ENCODE measurements at regions not wholly inside any gene's neighbourhood (a gene's known extent, or its start where the extent isn't known, plus 50 kb on each side); places are given as distances from the start of the nearest gene placed in this dataset.

DNA sequence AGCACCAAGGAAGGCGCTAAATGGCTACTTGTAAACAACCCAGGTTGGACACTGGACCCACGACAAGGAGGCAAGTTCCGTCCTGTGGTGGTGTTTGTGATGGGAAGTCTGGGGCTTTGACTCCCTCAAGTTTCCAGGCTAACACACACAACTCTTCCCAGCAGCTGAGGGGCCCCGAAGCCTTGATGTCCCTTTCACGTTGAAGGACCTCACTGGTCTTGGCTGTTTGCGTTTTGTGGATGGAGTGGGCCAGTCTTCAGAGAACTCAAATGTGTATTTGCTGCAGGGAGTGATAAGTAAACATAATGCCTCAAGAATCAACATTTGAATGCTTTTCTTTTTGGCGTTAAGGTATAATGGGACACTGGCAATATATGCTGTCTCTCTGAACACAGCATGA lies 199.2 kb downstream of the TM9SF2 start:
- Histone ChIP-seq H3K9me3 (ENCODE audit: insufficient read depth, low read length) (no peaks in the 10 kb centered on the region), H3K27ac (ENCODE audit: low read length) (no peak overlapping the region), H2AFZ (ENCODE audit: low read depth, low read length) (no peak overlapping the region), H3K36me3 (replicated peaks; ENCODE audit: low read depth, low read length) (no peaks in the 10 kb centered on the region), H4K20me1 (ENCODE audit: insufficient read depth, low read length) (no peaks in the 10 kb centered on the region), H3K27me3 (ENCODE audit: low read depth, low read length) (no peaks in the 10 kb centered on the region), H3K4me1 (ENCODE audit: low read length) (no peaks in the 10 kb centered on the region), H3K4me3 (ENCODE audit: low read length) (no peak overlapping the region), H3K4me2 (ENCODE audit: low read length) (no peak overlapping the region), H3K9ac (ENCODE audit: low read length) (no peak overlapping the region), H3K79me2 (ENCODE audit: low read length) (no peaks in the 10 kb centered on the region)
- TF ChIP-seq, protein P1, sequence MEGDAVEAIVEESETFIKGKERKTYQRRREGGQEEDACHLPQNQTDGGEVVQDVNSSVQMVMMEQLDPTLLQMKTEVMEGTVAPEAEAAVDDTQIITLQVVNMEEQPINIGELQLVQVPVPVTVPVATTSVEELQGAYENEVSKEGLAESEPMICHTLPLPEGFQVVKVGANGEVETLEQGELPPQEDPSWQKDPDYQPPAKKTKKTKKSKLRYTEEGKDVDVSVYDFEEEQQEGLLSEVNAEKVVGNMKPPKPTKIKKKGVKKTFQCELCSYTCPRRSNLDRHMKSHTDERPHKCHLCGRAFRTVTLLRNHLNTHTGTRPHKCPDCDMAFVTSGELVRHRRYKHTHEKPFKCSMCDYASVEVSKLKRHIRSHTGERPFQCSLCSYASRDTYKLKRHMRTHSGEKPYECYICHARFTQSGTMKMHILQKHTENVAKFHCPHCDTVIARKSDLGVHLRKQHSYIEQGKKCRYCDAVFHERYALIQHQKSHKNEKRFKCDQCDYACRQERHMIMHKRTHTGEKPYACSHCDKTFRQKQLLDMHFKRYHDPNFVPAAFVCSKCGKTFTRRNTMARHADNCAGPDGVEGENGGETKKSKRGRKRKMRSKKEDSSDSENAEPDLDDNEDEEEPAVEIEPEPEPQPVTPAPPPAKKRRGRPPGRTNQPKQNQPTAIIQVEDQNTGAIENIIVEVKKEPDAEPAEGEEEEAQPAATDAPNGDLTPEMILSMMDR (IDR thresholded peaks at IDR 0.05; ENCODE audit: low read depth, low read length) = no peak
- TF ChIP-seq EZH2phosphoT487 (IDR thresholded peaks at IDR 0.05; ENCODE audit: low read depth) = no peak

DNA sequence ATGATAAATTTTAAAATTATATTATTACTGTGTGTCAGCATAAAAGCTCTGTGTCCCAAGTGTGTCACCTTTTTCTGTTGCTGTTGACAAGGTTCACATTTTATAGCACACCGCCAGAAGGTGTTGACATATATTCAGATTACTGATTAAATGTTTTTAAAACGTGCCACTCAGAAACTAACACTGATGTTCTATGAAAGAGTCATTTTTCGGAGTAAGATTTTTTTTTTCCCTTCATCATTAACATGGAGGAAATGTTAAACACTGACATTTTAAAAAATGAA lies 197.5 kb downstream of the TM9SF2 start:
- no peak overlapping the region for H2AFZ ChIP-seq (ENCODE audit: low read depth, low read length)
- H3K4me2 ChIP-seq (ENCODE audit: low read length) = no peak overlapping the region
- H3K9me3 ChIP-seq (ENCODE audit: insufficient read depth, low read length) = no peaks in the 10 kb centered on the region
- no peaks in the 10 kb centered on the region for H3K27me3 ChIP-seq (ENCODE audit: low read depth, low read length)
- no peak for TF ChIP-seq EZH2phosphoT487 (IDR thresholded peaks at IDR 0.05; ENCODE audit: low read depth)
- TF ChIP-seq, protein P1 (IDR thresholded peaks at IDR 0.05; ENCODE audit: low read depth, low read length) = no peak
- no peaks in the 10 kb centered on the region for H3K36me3 ChIP-seq (replicated peaks; ENCODE audit: low read depth, low read length)
- 0 out of 2 replicates have a peak, but pooled peaks cover under 1% of the 10 kb centered on the region for H4K20me1 ChIP-seq (ENCODE audit: insufficient read depth, low read length)
- peaks cover 4% of the 10 kb centered on the region; the same call in 1 of the 2 replicates for H3K4me1 ChIP-seq (ENCODE audit: low read length)
- H3K79me2 ChIP-seq (ENCODE audit: low read length) = no peaks in the 10 kb centered on the region
- H3K27ac ChIP-seq (ENCODE audit: low read length) = no peak overlapping the region
- H3K9ac ChIP-seq (ENCODE audit: low read length) = no peak overlapping the region
- no peak overlapping the region for H3K4me3 ChIP-seq (ENCODE audit: low read length)

DNA sequence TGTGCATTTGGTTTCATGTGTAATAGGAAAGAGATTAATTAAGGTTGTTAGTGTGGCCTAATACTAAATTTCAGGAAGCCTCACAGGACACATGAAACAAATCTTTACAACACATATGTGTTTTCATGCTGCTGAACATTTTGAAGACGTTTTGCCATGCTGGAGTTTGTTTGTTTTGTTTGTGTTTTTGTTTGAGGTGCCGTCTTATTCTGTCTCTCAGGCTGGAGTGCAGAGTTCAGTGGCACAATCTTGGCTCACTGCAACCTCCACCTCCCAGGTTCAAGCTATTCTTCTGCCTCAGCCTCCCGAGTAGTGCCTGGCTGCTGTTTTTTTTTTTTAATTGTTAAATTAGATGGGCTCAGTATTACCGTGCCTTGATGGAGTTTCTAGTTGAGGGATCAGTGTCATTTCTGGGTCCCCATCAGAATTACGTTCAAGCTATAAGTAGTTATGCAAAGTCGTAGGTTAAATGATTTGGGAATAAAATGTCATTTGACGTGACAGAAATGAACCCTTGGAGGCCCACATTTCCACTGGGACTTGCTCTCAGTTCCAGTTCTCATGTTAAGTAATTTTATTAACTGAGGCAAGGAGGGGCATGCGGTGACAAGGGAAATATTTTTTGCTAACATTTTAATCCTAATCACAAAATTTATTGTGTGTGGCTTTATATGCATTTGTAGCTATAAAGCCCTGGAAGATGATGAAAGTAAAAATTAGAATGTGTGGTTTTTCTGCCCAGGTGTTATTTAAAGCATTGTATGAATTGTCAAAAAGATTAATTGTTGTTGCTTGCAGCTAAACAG lies 196.9 kb downstream of the TM9SF2 start:
- Histone ChIP-seq H3K4me3 (ENCODE audit: low read length) (no peak overlapping the region), H2AFZ (ENCODE audit: low read depth, low read length) (no peak overlapping the region), H3K9ac (ENCODE audit: low read length) (no peak overlapping the region), H3K27ac (ENCODE audit: low read length) (no peak overlapping the region), H3K36me3 (replicated peaks; ENCODE audit: low read depth, low read length) (no peaks in the 10 kb centered on the region), H4K20me1 (ENCODE audit: insufficient read depth, low read length) (peaks cover 6% of the 10 kb centered on the region; the same call in 1 of the 2 replicates), H3K4me1 (ENCODE audit: low read length) (peaks cover 10% of the 10 kb centered on the region), H3K9me3 (ENCODE audit: insufficient read depth, low read length) (no peaks in the 10 kb centered on the region), H3K27me3 (ENCODE audit: low read depth, low read length) (no peaks in the 10 kb centered on the region), H3K79me2 (ENCODE audit: low read length) (no peaks in the 10 kb centered on the region), H3K4me2 (ENCODE audit: low read length) (no peak overlapping the region)
- no peak for TF ChIP-seq EZH2phosphoT487 (IDR thresholded peaks at IDR 0.05; ENCODE audit: low read depth)
- TF ChIP-seq, protein P1 (IDR thresholded peaks at IDR 0.05; ENCODE audit: low read depth, low read length) = no peak

DNA sequence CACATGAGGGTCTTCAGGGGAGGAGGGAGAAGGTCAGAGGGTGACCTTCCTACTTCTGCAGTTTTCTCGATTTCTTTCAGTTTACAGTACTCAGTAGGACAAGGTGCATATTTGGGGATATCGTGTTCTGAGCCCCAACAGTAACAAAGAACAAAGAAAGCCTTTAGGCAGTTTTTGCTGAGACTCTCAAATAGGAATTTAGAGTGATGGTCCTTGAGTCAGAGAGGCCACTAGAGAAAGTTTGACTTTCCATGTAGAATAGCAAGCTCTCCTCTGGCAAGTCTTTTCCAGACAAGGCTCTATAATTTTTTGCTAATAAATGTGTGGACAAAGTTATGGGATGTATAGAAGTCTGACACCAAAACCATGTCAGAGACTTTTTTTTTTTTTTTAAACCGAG lies 194.6 kb downstream of the TM9SF2 start:
- Histone ChIP-seq H2AFZ (ENCODE audit: low read depth, low read length) (no peak overlapping the region), H3K9ac (ENCODE audit: low read length) (no peak overlapping the region), H3K79me2 (ENCODE audit: low read length) (no peaks in the 10 kb centered on the region), H3K36me3 (replicated peaks; ENCODE audit: low read depth, low read length) (no peaks in the 10 kb centered on the region), H3K9me3 (ENCODE audit: insufficient read depth, low read length) (no peaks in the 10 kb centered on the region), H4K20me1 (ENCODE audit: insufficient read depth, low read length) (peaks cover 8% of the 10 kb centered on the region; the same call in 1 of the 2 replicates), H3K4me3 (ENCODE audit: low read length) (no peak overlapping the region), H3K27ac (ENCODE audit: low read length) (no peak overlapping the region), H3K4me2 (ENCODE audit: low read length) (no peak overlapping the region), H3K4me1 (ENCODE audit: low read length) (peaks cover 22% of the 10 kb centered on the region), H3K27me3 (ENCODE audit: low read depth, low read length) (no peaks in the 10 kb centered on the region)
- TF ChIP-seq EZH2phosphoT487 (IDR thresholded peaks at IDR 0.05; ENCODE audit: low read depth) = no peak
- TF ChIP-seq, protein P1 (IDR thresholded peaks at IDR 0.05; ENCODE audit: low read depth, low read length) = no peak
